ENCODE measurements at regions not wholly inside any gene's neighbourhood (a gene's known extent, or its start where the extent isn't known, plus 50 kb on each side); places are given as distances from the start of the nearest gene placed in this dataset.
"Not testable (repeated sequence)": the region's sequence is repeated elsewhere in the genome, so short reads cannot be mapped to it uniquely, and the experiment has no call there.

- DNase-seq (ENCODE audit: low read depth in 2 of 2): no peak
- no peak overlapping the region for H3K4me3 ChIP-seq (replicated peaks in 1 of 2; ENCODE audit: low read depth in 2 of 2, low read length in 2 of 2)
- TF ChIP-seq, protein P1, sequence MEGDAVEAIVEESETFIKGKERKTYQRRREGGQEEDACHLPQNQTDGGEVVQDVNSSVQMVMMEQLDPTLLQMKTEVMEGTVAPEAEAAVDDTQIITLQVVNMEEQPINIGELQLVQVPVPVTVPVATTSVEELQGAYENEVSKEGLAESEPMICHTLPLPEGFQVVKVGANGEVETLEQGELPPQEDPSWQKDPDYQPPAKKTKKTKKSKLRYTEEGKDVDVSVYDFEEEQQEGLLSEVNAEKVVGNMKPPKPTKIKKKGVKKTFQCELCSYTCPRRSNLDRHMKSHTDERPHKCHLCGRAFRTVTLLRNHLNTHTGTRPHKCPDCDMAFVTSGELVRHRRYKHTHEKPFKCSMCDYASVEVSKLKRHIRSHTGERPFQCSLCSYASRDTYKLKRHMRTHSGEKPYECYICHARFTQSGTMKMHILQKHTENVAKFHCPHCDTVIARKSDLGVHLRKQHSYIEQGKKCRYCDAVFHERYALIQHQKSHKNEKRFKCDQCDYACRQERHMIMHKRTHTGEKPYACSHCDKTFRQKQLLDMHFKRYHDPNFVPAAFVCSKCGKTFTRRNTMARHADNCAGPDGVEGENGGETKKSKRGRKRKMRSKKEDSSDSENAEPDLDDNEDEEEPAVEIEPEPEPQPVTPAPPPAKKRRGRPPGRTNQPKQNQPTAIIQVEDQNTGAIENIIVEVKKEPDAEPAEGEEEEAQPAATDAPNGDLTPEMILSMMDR (IDR thresholded peaks at IDR 0.05; ENCODE audit: low read depth, low read length): no peak
Measured at GRCh38 chr7:86445285-86445684, 198.4 kb upstream of the GRM3 start.

DNA sequence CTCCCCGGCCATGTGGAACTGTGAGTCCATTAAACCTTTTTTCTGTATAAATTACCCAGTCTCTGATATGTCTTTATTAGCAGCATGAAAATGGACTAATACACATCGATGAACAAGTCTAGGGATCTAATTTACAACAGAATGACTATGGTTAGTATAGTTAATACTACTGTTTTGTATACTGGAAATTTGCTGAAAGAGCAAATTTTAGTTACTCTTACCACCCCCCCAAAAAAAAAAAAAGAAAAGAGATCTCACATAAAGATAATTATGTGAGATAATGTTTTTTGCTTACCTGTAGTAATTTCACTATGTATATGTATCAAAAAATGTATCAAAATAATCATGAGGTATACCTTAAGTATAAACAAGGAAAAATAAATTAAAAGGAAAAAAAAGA is 199.5 kb upstream of the GRM3 start:
- no peak overlapping the region for H3K4me3 ChIP-seq (replicated peaks in 1 of 2; ENCODE audit: low read depth in 2 of 2, low read length in 2 of 2)
- TF ChIP-seq, protein P1 (IDR thresholded peaks at IDR 0.05; ENCODE audit: low read depth, low read length): no peak

GRCh38 chr7:86440420-86440819 is 203.3 kb upstream of the GRM3 start:
- H3K4me3 ChIP-seq (replicated peaks in 1 of 2; ENCODE audit: low read depth in 2 of 2, low read length in 2 of 2); DNase-seq (ENCODE audit: low read depth in 2 of 2): not testable (repeated sequence)

More for the DNA sequence above, 199.5 kb upstream of the GRM3 start:
- DNase-seq (ENCODE audit: low read depth in 2 of 2): no peak

DNA sequence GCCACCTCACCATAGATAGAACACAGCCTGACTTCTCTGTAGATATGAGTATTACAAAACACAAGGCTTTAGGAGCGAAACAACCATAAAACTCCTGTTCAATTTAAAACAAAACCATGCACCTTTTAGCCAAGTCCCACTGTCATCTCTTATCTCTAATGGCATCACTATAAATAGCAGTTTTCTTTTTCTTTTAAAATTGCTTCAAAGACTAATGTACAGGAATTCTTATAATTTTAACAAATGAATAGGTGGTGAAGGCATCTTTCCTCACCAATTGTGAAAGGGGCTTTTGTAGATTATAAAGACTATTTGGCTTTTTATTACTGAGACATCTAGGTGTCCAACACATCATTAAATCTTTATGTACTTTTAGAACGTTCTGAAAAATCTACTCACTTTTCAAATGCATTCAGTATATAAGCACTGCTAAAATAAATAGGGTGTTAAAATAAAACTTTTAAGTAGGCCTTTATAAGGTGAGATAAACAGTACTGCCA is 205.7 kb upstream of the GRM3 start:
- no peak overlapping the region for H3K4me3 ChIP-seq (replicated peaks in 1 of 2; ENCODE audit: low read depth in 2 of 2, low read length in 2 of 2)
- DNase-seq (ENCODE audit: low read depth in 2 of 2): no peak
- TF ChIP-seq, protein P1 (IDR thresholded peaks at IDR 0.05; ENCODE audit: low read depth, low read length): no peak

DNA sequence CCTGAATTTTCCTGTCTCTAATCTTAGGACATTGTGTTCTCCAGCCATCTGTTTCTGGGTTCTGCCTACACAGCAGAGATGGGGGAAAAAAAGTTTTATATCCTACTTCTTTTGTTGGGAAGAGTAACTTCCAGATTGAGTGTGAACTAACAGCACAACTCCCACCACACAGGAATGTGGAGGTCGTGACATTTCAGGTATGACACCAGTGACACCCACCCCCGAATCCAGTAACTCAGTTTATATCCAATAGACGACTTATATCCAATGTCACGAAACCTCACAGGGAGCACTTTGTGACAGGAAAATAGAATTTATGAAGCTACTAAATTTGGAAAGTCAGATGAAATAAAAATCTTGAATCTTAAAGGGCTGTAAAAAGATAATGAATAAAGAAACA is 211.9 kb upstream of the GRM3 start:
- TF ChIP-seq, protein P1 (IDR thresholded peaks at IDR 0.05; ENCODE audit: low read depth, low read length): no peak

DNA sequence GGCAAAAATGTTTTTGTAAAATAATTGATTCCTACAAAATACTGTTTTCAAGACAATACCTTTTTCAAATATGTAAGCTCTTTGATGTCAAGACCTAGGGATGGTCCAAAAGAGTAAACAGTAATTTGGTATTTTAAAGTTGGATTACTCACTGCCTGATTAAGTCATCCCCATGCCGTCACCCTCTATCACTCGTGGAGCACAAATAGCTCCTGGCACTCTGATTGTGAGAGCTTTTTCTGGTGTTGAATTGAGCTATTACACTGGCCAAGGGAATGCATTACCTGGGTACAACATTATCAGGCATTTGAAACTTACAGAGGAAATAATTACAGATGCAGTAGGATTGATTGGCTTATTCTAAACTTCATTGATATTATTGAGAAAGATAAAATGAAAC is 231.9 kb upstream of the GRM3 start:
- TF ChIP-seq, protein P1 (IDR thresholded peaks at IDR 0.05; ENCODE audit: low read depth, low read length): no peak
- no peak overlapping the region for H3K4me3 ChIP-seq (replicated peaks in 1 of 2; ENCODE audit: low read depth in 2 of 2, low read length in 2 of 2)
- no peak for DNase-seq (ENCODE audit: low read depth in 2 of 2)

More for the DNA sequence above, 211.9 kb upstream of the GRM3 start:
- DNase-seq (ENCODE audit: low read depth in 2 of 2): no peak
- no peak overlapping the region for H3K4me3 ChIP-seq (replicated peaks in 1 of 2; ENCODE audit: low read depth in 2 of 2, low read length in 2 of 2)

DNA sequence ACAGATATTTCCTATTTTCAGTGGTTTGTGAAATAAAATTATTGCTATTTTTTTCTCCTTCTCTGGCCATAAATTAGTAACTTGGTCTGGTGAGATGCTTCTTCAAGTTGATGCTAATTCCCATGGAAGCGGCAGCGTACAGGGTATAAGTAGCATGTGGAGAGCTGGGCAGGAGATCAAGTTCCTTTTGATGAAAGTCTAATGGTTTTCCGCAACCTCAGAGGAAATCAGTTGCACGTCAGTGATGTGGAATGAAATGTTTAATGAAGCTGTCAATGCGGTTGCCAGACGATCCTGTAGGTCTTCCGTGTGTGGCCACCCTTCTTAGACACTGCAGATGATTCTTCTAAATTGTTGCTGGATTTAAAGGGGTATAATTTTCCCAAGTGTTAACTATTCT is 236.4 kb upstream of the GRM3 start:
- no peak overlapping the region for H3K4me3 ChIP-seq (replicated peaks in 1 of 2; ENCODE audit: low read depth in 2 of 2, low read length in 2 of 2)
- no peak for DNase-seq (ENCODE audit: low read depth in 2 of 2)
- TF ChIP-seq, protein P1 (IDR thresholded peaks at IDR 0.05; ENCODE audit: low read depth, low read length): no peak

Data from cardiac fibroblast (primary cell).